COLO668 (cell line): ENCODE measurements at regions not wholly inside any gene's neighbourhood (a gene's known extent, or its start where the extent isn't known, plus 50 kb on each side); places are given as distances from the start of the nearest gene placed in this dataset.
A peak's percentile ranks its signal among the peaks of the same experiment; 100 is the strongest.

ENCODE experiments used
- DNase-seq: peaks from one replicate; lab custom pipeline; 2025; ENCODE audit not compliant: unreplicated experiment; lab: John Stamatoyannopoulos, UW

GRCh38 chr12:82174936-82175335, 183.3 kb downstream of the CCDC59 start:
- peak; percentile 77 for DNase-seq

GRCh38 chr12:82174383-82174782, 183.8 kb downstream of the CCDC59 start:
- DNase-seq, result no peak

- DNase-seq, result no peak
Observed at GRCh38 chr12:82149045-82149444, 209.1 kb downstream of the CCDC59 start.

- no peak for DNase-seq
Observed at GRCh38 chr12:82146740-82147139, 211.4 kb downstream of the CCDC59 start.

- DNase-seq, result no peak
Observed at GRCh38 chr12:82144505-82144904, 213.7 kb downstream of the CCDC59 start.

GRCh38 chr12:82132390-82132789, 225.8 kb downstream of the CCDC59 start:
- DNase-seq, result no peak

GRCh38 chr12:82130762-82131161, 227.4 kb downstream of the CCDC59 start:
- DNase-seq, result no peak

- no peak for DNase-seq
Observed at GRCh38 chr12:82124711-82125380, 233.3 kb downstream of the CCDC59 start.

GRCh38 chr12:82121545-82121944, 236.6 kb downstream of the CCDC59 start:
- no peak for DNase-seq

GRCh38 chr12:82120901-82121300, 237.3 kb downstream of the CCDC59 start:
- DNase-seq, result no peak

GRCh38 chr12:82109243-82109642, 248.9 kb downstream of the CCDC59 start:
- no peak for DNase-seq

- DNase-seq, result no peak
Observed at GRCh38 chr12:82108615-82109014, 249.6 kb downstream of the CCDC59 start.

- DNase-seq, result no peak
Observed at GRCh38 chr12:82099216-82099615, 259.0 kb downstream of the CCDC59 start.

GRCh38 chr12:82097877-82098276, 260.3 kb downstream of the CCDC59 start:
- no peak for DNase-seq

- no peak for DNase-seq
Observed at GRCh38 chr12:82097438-82097837, 260.7 kb downstream of the CCDC59 start.

- no peak for DNase-seq
Observed at GRCh38 chr12:82090165-82090564, 268.0 kb downstream of the CCDC59 start.

GRCh38 chr12:82089369-82090121, 268.6 kb downstream of the CCDC59 start:
- no peak for DNase-seq

- DNase-seq, result no peak
Observed at GRCh38 chr12:82082501-82082900, 275.7 kb downstream of the CCDC59 start.

- no peak for DNase-seq
Observed at GRCh38 chr12:82069931-82070514, 288.2 kb downstream of the CCDC59 start.

- no peak for DNase-seq
Observed at GRCh38 chr12:82058197-82058596, 299.0 kb upstream of the PPFIA2 start.

GRCh38 chr12:82057770-82058169, 298.6 kb upstream of the PPFIA2 start:
- no peak for DNase-seq

- DNase-seq, result no peak
Observed at GRCh38 chr12:82055391-82055790, 296.2 kb upstream of the PPFIA2 start.
